GM12891 (cell line): ENCODE measurements at regions not wholly inside any gene's neighbourhood (a gene's known extent, or its start where the extent isn't known, plus 50 kb on each side); places are given as distances from the start of the nearest gene placed in this dataset.

Experiments
- POLR2A ChIP-seq: IDR thresholded peaks from 2 replicates; pipeline ENCODE4 v1.6.1; 2011; ENCODE audit warnings: low read depth, low read length, control low read depth
- POLR2AphosphoS5 ChIP-seq: IDR thresholded peaks from 2 replicates; pipeline ENCODE4 v1.6.1; 2011; ENCODE audit warnings: low read depth, low read length, control low read depth
- TAF1 ChIP-seq: IDR thresholded peaks from 2 replicates; pipeline ENCODE4 v1.6.1; 2011; ENCODE audit warnings: low read depth, low read length, control low read depth

GRCh38 chr2:14716319-14716718 lies 83.8 kb downstream of the LRATD1 start:
- no peak for TF ChIP-seq TAF1
- no peak for TF ChIP-seq POLR2AphosphoS5
- no peak for TF ChIP-seq POLR2A
